GM21737 (cell line): ENCODE measurements at regions not wholly inside any gene's neighbourhood (a gene's known extent, or its start where the extent isn't known, plus 50 kb on each side); places are given as distances from the start of the nearest gene placed in this dataset.

Experiments
- ATAC-seq: cut with Tn5 transposase; IDR thresholded peaks from one replicate; pipeline ENCODE4 v1.9.1; 2021; ENCODE audit warnings: mild to moderate bottlenecking, moderate library complexity; ENCODE audit not compliant: unreplicated experiment

DNA sequence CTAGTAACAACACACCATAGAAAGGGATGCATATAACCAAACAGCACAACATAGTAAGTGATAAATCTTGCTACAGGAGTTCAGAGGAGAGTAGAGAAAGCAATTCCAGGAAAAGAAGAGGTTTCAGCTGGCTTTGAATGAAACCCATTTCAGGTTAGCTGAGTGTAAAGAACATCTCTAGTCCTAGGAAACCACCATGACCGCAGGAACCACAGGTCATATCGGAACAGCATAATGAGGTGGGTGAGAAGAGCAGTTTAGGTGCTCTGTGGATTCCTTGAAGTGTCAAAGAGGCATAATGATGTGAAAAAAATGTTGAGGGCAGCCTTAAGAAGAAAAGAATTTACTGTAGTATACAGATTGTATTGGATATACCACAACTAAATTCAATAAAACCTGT is 507.5 kb downstream of the MTRR start:
- no peak for ATAC-seq

DNA sequence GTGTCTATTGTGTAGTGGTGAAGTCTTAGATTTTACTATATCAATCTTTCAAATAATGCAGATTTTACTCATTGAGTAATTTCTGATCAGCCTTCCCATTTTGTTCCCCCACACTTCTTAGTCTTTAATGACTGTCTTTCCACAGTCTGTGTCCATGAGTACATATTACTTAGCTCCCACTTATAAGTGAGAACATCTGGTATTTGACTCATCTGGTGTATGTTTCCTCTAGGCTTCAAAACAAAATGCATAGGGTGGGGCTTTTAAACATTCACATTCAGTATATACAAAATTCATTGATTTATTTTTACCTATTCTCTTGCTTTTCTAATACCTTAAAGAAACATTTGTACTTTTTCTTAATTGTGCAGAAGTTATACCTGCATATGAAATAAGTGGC is 513.0 kb downstream of the MTRR start:
- ATAC-seq: no peak

DNA sequence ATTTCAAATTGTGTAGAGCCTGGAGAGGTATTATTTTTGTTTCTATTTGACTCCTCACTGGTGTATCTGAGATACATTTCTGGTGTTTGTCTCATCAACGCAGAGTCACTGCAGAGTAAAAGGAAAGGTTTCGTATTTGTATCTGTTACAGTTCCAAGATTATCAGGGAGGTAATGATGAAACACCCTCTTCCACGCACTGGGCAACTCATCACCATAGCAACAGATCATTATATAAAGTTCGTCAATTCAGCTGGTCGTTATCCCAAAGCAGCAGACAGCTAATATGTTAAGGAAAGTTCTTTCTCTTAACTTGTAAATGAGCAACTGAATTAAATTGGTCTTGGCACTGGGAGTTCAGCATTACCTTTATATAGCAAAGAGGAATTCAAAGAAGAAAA is 513.5 kb downstream of the MTRR start:
- no peak for ATAC-seq

DNA sequence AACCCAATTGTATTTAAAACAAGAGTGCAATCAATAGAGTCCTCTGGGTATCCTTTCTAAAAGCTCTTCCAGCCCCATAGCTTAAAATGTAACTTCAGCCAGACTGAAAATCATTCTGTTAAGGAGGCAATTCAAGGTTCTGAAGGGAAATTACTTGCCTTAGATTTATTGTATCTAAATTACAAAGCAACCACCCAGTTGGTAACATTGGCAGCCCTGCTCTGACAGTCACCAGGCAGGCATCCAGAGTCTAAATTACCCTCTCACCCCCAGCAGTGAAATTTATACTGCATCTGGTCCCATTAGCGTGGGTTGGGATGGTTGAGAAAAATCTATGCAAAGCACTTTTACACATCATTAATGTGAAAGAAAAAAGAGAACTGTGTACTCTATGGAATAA is 514.7 kb downstream of the MTRR start:
- ATAC-seq: no peak

DNA sequence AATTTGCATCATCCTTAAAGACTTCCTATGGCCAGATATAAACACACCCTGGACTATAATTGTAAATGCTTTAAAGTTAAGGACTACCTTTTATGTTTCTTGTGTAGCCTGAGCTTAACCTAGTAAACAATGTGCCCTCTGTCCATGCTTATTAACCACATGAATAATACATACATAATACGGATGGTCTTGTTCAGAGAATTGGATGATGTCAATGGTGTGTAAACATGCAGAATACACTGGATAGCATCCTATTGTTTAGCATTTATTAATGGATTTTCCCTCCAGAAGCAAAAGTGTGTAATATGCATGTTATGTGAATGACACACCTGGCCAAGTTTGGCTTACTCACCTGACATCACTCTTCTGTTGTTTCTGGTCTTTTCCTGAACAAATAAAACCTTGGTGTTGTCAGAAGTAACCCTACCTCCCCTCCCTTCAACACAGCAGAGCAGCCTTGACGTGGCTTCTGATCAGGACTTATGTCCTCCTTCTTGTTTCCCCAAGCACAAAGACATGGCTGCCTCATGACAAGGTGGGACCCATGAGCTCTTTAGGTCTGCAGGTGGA is 517.9 kb downstream of the MTRR start:
- ATAC-seq: no peak

DNA sequence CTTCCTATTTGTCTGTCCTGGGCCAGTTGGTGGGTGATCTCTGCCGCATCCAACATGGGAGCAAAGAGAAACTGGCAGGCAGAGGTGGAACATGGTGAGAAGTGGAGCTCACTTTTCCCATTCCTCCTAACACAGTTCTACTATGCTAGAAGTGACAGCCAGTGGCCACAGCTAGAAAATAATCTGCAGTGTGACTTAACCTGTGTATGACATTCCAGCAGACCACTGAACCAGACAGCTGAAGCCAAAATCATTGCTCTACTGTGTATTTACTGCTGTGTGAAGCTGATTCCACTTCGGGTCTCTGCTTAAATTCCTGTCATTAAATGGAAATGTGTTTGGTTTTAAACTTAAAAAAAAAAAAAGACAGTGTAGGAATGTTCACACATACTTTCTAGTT is 523.0 kb downstream of the MTRR start:
- ATAC-seq: no peak

DNA sequence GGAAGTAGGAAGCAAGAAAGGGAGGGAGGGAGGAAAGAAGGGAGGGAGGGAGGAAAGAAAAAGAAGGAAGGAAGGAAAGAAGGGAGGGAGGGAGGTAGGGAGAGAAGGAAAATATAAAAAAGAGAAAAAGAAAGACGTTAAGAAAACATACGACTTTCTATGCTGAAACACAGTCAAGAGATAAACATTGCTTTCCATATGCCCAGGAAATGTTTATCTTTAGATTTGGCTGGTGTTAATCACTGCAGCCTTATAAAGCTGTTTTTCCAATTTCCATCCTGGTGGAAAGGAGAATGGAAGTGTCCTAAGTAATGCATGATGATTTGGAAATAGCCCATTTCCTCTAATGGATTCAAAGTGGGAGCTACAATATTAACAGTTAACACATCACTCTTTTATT is 524.3 kb downstream of the MTRR start:
- ATAC-seq: no peak

DNA sequence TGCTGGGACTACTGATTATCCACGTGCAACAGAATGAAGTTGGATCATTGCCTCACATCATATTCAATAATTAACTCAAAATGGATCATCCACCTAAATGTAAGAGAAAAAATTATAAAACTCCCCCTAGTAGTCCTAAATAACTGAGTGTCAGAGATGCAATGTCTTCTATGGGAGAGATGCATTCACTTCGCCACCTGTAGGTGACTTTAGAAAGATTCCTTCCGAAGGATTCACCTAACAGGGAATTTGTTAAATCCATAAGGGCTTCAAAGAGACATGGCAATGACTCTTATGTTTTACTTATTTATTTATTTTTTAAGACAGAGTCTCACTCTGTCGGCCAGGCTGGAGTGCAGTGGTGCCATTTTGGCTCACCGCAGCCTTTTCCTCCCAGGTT is 526.0 kb downstream of the MTRR start:
- no peak for ATAC-seq

DNA sequence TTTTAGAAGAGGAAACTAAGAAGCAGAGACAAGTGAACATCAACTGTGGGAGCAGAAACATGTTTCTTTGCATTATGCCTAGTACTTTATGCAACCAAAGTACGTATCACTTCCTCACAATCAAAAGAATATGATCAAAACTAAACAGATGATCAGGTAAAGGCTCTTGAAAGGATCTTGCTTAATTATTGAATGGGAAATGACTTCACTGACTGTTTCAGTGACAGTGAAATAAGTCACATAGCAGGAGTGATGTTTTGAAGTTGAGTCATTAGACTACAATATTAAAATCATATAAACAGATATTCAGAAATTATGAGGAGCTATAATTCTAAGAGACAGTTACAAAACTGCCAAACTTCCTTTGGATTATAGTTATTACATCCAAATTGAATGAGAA is 527.3 kb downstream of the MTRR start:
- ATAC-seq: no peak

DNA sequence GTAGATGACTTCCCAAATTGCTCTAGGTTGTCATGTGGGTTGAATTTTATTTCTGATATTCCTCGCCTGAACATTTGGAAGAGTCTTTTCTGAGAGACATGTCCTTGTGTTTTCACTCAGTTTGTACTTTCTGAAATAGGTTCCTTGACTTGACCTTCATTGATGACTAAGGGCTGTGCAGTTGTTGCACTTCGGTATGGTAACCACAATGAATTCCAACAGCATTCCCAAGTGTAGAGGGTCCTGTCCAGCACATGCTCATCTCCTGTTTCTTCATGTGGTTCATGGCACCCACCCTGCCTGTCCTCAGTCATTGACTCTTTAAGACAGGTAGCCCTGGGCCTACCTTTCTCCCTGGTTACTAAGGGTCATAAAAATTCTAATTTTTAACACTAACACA is 527.8 kb downstream of the MTRR start:
- ATAC-seq: no peak

DNA sequence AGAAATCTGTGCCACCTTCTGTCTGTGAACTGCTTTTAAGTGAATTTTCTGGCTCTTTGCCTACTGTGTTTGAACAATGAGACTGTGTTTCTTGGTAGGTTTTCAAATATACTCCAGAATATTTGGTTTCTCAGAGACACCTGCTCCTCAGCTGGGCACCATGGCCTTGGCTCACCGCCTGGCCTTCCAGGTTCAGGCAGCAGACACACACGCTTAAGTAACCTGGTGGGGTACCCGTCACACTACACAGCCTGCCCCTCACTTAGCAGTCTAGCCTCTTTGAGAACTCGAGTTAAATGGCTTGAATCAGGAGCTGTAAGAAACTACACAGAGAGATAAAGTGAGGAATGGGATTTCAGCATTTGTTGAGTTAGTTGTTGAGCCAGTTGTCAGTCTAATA is 530.5 kb downstream of the MTRR start:
- no peak for ATAC-seq

DNA sequence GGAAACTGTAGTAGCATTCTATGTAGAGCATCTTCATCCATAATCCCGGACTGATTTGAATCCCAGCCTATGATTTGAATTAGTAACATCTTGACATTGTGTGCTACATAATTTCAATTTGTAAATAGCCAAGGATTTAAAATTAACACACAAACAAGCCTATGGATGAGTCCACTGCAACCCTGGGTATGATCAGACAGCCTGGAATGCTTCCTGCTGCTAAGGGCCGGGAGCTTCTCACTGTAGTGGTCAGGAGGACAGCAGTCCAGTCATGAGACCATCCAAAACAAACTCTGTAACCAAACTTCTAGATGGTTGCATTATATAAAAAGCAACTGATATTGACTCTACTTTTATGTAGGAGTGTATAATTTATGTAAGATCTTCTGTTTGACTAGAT is 539.3 kb downstream of the MTRR start:
- ATAC-seq: no peak

DNA sequence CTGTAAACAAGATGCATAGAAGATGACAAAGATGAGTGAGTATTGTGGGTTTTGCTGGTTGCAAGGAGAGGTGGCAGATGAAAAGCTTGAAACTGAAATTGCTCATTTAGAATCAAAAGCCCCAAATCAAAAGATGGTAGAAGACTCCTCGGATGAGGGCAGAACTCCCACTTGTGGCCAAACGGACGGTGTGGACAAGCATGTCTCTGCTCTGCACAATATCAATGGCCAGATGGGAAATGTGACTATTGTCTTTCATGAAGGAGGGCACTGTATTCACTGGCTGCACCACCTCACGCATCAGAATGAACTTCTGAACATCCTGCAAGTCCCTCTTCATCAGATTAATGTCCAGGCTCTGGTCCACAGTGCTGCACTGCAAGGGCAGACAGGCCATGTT is 541.7 kb downstream of the MTRR start:
- no peak for ATAC-seq

DNA sequence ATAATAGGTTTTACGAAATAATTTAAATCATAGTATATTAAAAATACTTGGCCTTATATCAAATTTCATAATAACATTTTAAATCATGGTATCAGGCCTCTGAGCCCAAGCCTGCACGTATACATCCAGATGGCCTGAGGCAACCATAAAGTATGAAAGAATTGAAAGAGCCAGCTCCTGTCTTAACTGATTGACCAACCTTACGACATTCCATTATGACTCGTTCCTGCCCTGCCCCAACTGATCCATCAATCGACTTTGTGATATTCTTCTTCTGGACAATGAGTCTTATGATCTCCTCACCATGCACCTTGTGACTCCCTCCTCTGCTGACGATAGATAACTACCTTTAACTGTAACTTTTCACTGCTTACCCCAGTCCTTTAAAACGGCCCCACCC is 545.0 kb downstream of the MTRR start:
- no peak for ATAC-seq

DNA sequence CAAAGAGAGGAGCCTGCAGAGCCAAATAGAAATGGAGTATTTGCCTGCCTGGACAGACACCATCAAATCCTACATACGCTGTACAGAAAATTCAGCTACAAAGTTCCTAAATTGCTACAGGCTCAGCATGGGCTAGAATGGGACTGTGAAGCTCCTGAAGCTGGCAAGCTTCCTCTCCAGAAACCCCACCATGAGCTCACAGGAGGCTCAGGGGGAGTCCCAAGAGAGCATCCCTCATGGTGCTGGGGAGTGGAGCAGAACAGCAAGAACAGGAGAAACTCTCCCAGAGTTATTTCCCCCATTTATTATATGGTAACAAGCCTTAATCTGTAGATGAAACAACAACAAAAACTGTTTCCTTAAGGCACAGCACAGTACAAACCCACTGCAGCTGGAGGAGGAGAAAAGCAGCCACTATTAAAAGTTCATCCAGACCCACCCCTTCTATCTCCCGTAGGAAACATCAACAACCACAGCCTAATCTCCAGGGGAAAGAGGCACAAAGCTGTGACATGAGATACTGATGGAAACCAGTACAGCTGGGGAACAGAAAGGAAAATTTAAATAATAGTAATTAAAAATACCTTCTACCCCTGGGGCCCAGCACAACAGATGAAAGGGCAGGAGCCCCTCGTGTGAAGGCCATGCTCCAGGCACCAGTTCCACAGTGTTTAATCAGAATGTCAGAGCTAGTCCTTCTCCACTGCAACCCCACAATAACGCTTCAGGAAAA is 548.5 kb downstream of the MTRR start:
- no peak for ATAC-seq

DNA sequence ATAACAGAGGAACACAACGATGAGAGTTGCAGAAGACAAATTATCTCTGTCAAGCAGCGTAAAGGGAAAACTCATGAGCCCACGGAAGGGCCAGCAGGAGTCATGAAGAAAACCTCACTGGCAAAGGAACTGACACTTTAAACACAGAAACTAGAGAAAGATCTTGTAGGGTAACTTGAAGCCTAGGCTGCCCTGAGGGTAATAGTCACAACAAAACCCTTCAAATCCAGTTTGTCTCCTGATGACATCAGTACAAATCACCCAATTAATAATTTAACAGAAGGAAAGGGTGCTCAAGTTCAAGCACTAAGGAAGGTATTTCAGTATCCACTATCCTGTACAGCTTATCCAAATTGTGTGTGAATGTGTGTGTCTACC is 549.1 kb downstream of the MTRR start:
- ATAC-seq: no peak

DNA sequence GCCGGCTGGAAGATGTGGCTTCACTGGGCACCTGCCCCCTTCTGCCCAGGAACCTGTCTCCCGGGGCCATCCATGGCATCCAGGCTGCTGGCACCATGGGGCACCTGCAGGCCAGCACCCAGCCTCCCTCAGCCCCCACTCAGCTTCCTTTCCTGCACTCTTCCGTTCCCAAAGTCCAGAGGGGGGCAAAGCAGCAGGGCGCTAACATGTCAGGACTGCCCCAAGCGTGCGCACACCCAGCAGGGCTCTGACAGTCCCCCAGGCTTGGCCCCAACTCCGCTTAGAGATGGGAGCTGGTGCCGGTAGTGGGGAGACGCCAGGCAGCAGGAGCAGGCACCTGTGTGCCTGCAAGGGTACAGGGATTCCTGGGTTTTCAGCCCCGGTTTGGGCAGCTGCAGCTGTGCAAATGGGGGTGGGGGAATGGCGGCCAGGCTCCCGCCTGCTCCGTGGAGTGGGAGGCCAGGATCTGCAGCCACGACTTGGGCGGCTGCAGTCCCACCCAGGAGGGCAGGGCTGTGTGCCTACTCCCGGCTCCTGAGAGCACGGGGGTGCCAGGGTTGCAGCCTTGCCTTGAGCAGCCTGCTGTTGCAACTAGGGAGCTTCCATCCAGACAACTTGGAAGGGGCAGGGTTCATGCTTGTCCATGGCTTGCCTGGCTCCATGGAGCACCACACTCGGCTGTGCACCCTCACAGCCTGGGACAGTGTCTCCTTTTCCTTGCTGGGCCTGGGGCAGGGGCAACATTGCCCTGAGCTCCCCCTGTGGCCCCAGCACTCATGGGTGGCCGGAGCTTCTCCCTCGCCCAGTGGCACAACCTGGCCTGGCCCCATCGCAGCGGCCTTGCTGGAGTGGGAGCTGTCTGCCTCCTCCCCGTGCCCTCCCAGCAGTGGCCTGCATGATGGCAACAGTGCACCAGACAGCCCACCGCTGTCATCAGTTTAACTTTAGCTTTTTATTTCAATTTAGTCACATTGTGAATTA is 561.1 kb downstream of the MTRR start:
- ATAC-seq: no peak

DNA sequence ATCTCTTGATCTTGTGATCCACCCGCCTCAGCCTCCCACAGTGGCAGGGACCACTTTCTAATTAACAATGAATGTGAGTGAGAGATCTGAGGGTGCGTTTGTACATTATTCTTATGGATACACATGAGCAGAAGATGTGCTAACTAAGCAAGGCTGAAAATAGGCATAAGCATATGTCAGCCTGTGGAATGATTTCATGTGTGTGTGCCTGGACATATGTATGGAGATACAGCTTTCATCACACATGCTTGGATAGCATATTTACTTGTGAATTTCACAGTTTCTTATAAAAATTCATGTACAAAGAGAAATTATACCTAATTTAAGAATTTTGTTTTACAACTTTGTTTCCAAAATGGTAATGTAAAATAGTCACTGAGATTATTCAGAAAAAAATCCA is 565.6 kb downstream of the MTRR start:
- no peak for ATAC-seq

DNA sequence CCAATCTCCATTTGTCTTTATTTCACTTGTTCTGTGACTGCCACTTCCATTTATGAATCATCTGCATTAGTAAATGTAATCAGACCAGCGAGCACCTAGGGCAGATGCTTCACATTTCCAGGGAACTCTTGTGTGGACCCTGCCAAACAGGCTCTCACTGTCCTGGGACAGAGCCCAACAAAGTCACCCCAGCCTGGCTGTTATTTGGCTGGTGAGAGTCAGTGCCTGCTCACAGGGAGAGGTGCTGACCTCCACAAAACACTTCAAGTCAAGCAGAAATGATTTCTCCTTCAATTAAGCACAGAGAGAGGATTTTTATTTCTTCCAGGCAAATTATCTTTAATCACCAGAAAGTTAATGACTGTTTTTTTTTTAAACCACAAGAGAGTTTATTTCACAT is 568.0 kb downstream of the MTRR start:
- no peak for ATAC-seq

DNA sequence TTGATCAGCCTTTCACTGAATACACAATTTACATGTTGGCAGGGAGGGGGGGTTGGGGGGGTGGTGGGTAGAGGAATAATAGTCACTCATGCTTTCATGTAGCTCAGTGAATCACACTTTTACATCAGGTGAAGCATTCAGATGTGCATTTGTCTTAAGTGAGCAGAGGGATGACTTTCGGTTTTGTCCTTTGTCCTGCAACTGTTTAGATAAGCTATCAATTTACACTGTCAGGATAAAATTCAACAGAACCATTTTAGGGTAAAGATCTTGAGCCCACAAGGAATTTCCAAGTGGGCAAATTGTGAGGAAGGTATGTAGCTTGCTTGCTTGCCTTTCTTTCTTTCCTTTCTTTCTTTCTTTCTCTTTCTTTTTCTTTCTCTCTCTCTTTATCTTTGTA is 576.2 kb downstream of the MTRR start:
- ATAC-seq: no peak

DNA sequence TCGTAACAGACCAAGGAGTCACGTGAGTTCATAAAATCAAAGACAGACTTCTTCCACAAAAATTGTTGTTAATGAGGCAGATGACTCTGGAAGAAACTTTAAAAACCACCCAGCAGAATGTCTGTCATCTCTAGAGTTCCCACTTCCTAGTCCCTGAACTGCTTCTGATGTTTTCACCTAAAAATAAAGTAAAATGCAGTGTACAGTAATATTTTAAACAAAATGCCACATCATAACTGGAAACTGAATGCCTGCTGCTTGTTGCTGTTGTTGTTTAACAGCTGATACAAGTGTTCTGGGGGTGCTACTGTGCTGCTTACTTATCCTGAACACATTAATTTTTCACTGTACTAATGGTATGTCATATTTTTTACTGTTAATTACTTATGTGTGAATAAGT is 577.2 kb downstream of the MTRR start:
- ATAC-seq: no peak

DNA sequence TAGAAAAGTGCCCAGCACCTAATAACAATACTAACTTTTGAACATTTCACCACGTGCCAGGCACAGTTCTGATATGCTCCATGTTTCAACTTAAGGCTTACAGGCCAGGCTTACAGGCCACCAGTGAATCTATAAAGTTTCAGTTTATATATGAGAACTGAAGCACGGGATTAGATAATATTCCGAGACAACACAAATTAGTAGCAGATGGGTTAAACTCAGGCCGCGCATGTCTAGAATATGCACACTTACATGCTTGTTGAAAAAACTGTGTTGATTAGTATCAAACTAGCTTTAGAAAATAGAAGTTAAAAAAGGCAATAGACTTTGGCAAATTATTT is 587.9 kb downstream of the MTRR start:
- no peak for ATAC-seq
